Spleen (tissue), 7 donors: ENCODE measurements at regions not wholly inside any gene's neighbourhood (a gene's known extent, or its start where the extent isn't known, plus 50 kb on each side); places are given as distances from the start of the nearest gene placed in this dataset.

Experiments used
- POLR2A ChIP-seq, 3 donors: fragments of 450-650 bp; IDR thresholded peaks; one replicate each; pipeline ENCODE4 v1.5.1; 2017; ENCODE audit warnings: antibody characterized with exemption in 3 of 3, mild to moderate bottlenecking in 1 of 3
- TF ChIP-seq, protein P1 (sequence below), 11 experiments: fragments of 200-600 bp in 7 of 11; fragments of 450-650 bp in 4 of 11; sonication (generic) in 4 of 11; IDR thresholded peaks in 8 of 11; conservative IDR thresholded peaks in 3 of 11; 1 replicate in 7 of 11; 2 replicates in 4 of 11; pipeline versions ENCODE4 v1.4.0 to v1.8.0; 2016 to 2021; ENCODE audit warnings: antibody characterized with exemption in 11 of 11, inconsistent platforms in 4 of 11, mild to moderate bottlenecking in 1 of 11
- donor health status: DM: no; HTN: no; CAD: no; lungs with moderate emphysema.
- donor health status: DM: no; HTN: no; CAD: no.
- donor health status: DM: no; HTN: no; CAD: no.

DNA sequence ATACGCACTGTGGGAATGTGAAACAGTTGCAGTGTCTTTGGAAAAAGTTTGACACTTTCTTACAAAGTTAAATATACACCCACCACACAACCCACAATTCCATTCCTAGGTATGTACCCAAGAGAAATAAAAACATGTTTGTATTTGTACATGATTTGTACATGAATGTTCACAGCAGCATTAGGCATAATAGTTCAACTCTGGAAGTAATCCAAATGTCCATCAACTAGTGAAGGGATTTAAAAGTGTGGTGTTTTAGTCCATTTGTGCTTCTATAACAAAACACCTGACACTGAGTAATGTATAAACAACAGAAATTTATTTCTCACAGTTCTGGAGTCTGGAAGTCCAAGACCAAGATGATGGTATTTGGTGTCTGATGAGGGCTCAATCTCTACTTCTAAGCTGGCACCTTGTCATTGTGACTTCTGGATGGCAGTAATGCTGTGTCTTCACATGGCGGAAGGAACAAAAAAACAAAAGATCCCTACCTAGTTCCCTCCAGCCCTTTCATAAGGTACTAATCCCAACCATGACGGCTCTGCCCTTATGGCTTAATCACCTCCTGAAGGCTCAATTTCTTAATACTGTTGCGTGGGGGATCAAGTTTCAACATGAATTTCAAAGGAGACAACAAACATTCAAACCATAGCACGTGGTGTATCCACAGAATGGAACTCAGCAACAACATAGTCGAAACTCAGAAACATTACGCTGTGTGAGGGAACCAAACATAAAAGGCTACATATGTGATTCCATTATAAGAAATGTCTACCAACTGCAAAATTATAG is 120.5 kb downstream of the AQP9 start:
- no peak for TF ChIP-seq POLR2A (IDR thresholded peaks at IDR 0.05)
- TF ChIP-seq, protein P1, sequence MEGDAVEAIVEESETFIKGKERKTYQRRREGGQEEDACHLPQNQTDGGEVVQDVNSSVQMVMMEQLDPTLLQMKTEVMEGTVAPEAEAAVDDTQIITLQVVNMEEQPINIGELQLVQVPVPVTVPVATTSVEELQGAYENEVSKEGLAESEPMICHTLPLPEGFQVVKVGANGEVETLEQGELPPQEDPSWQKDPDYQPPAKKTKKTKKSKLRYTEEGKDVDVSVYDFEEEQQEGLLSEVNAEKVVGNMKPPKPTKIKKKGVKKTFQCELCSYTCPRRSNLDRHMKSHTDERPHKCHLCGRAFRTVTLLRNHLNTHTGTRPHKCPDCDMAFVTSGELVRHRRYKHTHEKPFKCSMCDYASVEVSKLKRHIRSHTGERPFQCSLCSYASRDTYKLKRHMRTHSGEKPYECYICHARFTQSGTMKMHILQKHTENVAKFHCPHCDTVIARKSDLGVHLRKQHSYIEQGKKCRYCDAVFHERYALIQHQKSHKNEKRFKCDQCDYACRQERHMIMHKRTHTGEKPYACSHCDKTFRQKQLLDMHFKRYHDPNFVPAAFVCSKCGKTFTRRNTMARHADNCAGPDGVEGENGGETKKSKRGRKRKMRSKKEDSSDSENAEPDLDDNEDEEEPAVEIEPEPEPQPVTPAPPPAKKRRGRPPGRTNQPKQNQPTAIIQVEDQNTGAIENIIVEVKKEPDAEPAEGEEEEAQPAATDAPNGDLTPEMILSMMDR (IDR thresholded peaks at IDR 0.05 in 8 of 11, conservative IDR thresholded peaks at IDR 0.05 in 3 of 11), result no peak
